ENCODE measurements at regions not wholly inside any gene's neighbourhood (a gene's known extent, or its start where the extent isn't known, plus 50 kb on each side); places are given as distances from the start of the nearest gene placed in this dataset.
A peak's percentile ranks its signal among the peaks of the same experiment; 100 is the strongest.

GRCh38 chr11:119586181-119586580, 142.8 kb downstream of the NECTIN1 start:
- H3K27ac ChIP-seq (ENCODE audit: low read depth in 1 of 2, low read length in 2 of 2) = no peak overlapping the region
- H3K4me2 ChIP-seq (replicated peaks; ENCODE audit: extremely low read depth, low read length, poor library complexity, severe bottlenecking) = no peak overlapping the region
- H3K36me3 Mint-ChIP-seq = no peaks in the 10 kb centered on the region
- no peak overlapping the region for H3K27ac Mint-ChIP-seq
- H3K79me2 ChIP-seq (ENCODE audit: insufficient read depth, low read length) = no peaks in the 10 kb centered on the region
- peak overlapping the region in 1 of 2 donors; percentile 2 for H3K4me3 Mint-ChIP-seq
- 90% methylated on average over 3 of the region's 6 CpGs for WGBS (ENCODE audit: insufficient coverage)
- DNase-seq = no peak
- peaks cover 0 to 4% of the 10 kb centered on the region in 2 donors for H3K9me3 ChIP-seq (replicated peaks in 1 of 2; ENCODE audit: control insufficient read depth in 1 of 2, insufficient read depth in 1 of 2, low read length in 2 of 2)
- no peak for TF ChIP-seq CTCF (IDR thresholded peaks at IDR 0.05)
- peaks cover 0 to 10% of the 10 kb centered on the region in 2 donors for H3K27me3 ChIP-seq (ENCODE audit: control insufficient read depth in 2 of 2, insufficient read depth in 2 of 2, low read length in 2 of 2)
- peaks cover 30% of the 10 kb centered on the region for H3K4me1 Mint-ChIP-seq
- no peak overlapping the region for H3K4me3 ChIP-seq (replicated peaks in 1 of 3; ENCODE audit: low read depth in 2 of 3, low read length in 3 of 3)
- H4K20me1 ChIP-seq (ENCODE audit: insufficient read depth, low read length) = no peaks in the 10 kb centered on the region
- no peak overlapping the region for H3K9ac ChIP-seq (ENCODE audit: insufficient read depth, low read length, poor library complexity, severe bottlenecking)
- no peaks in the 10 kb centered on the region for H3K36me3 ChIP-seq (replicated peaks in 1 of 2; ENCODE audit: control insufficient read depth in 1 of 2, insufficient read depth in 2 of 2, low read length in 2 of 2)
- intact Hi-C loops (cut with micrococcal nuclease) = no loop called here
- no peak overlapping the region for H2AFZ ChIP-seq (ENCODE audit: insufficient read depth, low read depth, low read length, poor library complexity, severe bottlenecking)
- H3K4me1 ChIP-seq (ENCODE audit: control insufficient read depth in 1 of 2, insufficient read depth in 2 of 2, low read length in 2 of 2) = peaks cover 29 to 53% of the 10 kb centered on the region in 2 donors
- H3K27me3 Mint-ChIP-seq (ENCODE audit: low read depth in 3 of 3) = peaks cover 9 to 17% (median 16%) of the 10 kb centered on the region in 3 donors
- H3K9me3 Mint-ChIP-seq = peaks cover 0 to 9% (median 3%) of the 10 kb centered on the region in 7 donors

DNA sequence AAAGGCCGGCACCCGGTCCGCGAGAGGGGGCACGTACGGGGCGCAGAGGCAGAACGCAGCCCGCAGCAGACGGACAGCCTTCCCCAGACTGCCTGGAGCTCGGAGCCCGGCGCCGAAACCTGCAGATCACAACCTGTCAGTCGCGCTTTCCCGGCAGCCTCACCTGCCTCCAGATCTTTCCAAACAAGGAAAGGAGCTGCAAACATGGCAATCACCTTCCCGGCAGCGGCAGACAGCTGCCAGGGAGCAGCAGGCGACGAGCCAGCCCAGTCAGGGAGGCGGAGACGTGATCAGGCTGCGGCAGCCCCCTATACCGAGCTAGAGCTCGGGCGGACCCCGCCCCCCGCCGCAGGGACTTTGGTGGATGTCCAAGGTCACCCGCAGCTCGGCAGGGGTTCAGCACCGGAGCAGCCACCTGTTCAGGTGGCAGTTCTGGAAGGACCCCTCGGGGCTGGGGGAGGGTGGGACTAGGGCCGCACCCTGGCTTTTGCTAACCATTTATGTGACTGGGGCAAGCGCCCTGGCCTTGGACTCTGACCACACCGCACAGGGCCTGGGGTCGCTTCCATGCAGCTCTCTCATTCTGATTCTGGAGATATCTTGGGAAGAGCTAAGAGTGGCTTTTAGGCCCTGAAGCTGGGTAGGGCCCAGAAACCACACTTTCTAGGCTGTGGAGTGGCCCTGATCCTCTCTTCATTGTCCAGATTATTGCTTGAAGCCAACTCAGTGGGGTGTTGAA, 143.8 kb downstream of the NECTIN1 start:
- peak overlapping the region; percentile 92 for H2AFZ ChIP-seq (ENCODE audit: insufficient read depth, low read depth, low read length, poor library complexity, severe bottlenecking)
- H3K9ac ChIP-seq (ENCODE audit: insufficient read depth, low read length, poor library complexity, severe bottlenecking) = peak overlapping the region; percentile 64
- H3K27ac Mint-ChIP-seq = peak overlapping the region in 3 of 7 donors; percentile 4 to 74 (median 43)
- peaks cover 9 to 17% (median 17%) of the 10 kb centered on the region in 3 donors for H3K27me3 Mint-ChIP-seq (ENCODE audit: low read depth in 3 of 3)
- no peaks in the 10 kb centered on the region for H4K20me1 ChIP-seq (ENCODE audit: insufficient read depth, low read length)
- peaks cover 34% of the 10 kb centered on the region for H3K4me1 Mint-ChIP-seq
- H3K36me3 ChIP-seq (replicated peaks in 1 of 2; ENCODE audit: control insufficient read depth in 1 of 2, insufficient read depth in 2 of 2, low read length in 2 of 2) = no peaks in the 10 kb centered on the region
- intact Hi-C loops (cut with micrococcal nuclease) = no loop called here
- WGBS (ENCODE audit: insufficient coverage) = 10% methylated on average over 38 of the region's 38 CpGs
- H3K4me3 Mint-ChIP-seq = peak overlapping the region; percentile 83 to 93
- no peaks in the 10 kb centered on the region for H3K79me2 ChIP-seq (ENCODE audit: insufficient read depth, low read length)
- peak overlapping the region; percentile 95 for H3K4me2 ChIP-seq (replicated peaks; ENCODE audit: extremely low read depth, low read length, poor library complexity, severe bottlenecking)
- peaks cover 0 to 10% of the 10 kb centered on the region in 2 donors for H3K27me3 ChIP-seq (ENCODE audit: control insufficient read depth in 2 of 2, insufficient read depth in 2 of 2, low read length in 2 of 2)
- peak overlapping the region; percentile 43 to 82 (median 57) for H3K4me3 ChIP-seq (replicated peaks in 1 of 3; ENCODE audit: low read depth in 2 of 3, low read length in 3 of 3)
- H3K36me3 Mint-ChIP-seq = no peaks in the 10 kb centered on the region
- peak overlapping the region in 1 of 2 donors; percentile 72 for H3K27ac ChIP-seq (ENCODE audit: low read depth in 1 of 2, low read length in 2 of 2)
- H3K4me1 ChIP-seq (ENCODE audit: control insufficient read depth in 1 of 2, insufficient read depth in 2 of 2, low read length in 2 of 2) = peaks cover 34 to 54% of the 10 kb centered on the region in 2 donors
- no peak for DNase-seq
- H3K9me3 Mint-ChIP-seq = peaks cover 1 to 17% (median 8%) of the 10 kb centered on the region in 7 donors
- peaks cover 0 to 5% of the 10 kb centered on the region in 2 donors for H3K9me3 ChIP-seq (replicated peaks in 1 of 2; ENCODE audit: control insufficient read depth in 1 of 2, insufficient read depth in 1 of 2, low read length in 2 of 2)
- TF ChIP-seq CTCF (IDR thresholded peaks at IDR 0.05) = no peak
